VCaP (cell line): ENCODE measurements at regions not wholly inside any gene's neighbourhood (a gene's known extent, or its start where the extent isn't known, plus 50 kb on each side); places are given as distances from the start of the nearest gene placed in this dataset.

Source experiments
- H3K27ac ChIP-seq: fragments of 450-650 bp; 2 replicates; pipeline ENCODE4 v1.5.1; 2017
- TF ChIP-seq, protein P1 (sequence below): fragments of 450-650 bp; conservative IDR thresholded peaks from 2 replicates; pipeline ENCODE4 v1.5.1; 2017; ENCODE audit warnings: mild to moderate bottlenecking, moderate library complexity

DNA sequence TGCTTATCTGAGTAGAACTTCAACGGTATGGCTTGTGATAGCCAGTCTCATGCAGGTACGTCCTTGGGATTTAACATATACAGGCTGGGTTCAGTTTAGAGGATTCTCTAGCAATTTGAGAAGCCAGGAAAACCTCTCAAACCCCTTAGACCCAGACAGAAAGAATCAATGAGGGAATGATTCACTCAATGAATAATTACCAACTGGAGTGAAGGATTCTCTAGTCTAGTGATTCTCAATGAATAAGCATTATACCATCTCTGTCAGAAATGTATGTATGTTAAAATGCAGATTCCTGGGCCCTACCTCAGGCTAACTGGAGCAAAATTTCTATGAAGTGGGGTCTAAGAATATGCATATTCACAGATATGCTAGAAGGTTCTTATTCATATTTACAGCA is 54.5 kb upstream of the APP start:
- TF ChIP-seq, protein P1, sequence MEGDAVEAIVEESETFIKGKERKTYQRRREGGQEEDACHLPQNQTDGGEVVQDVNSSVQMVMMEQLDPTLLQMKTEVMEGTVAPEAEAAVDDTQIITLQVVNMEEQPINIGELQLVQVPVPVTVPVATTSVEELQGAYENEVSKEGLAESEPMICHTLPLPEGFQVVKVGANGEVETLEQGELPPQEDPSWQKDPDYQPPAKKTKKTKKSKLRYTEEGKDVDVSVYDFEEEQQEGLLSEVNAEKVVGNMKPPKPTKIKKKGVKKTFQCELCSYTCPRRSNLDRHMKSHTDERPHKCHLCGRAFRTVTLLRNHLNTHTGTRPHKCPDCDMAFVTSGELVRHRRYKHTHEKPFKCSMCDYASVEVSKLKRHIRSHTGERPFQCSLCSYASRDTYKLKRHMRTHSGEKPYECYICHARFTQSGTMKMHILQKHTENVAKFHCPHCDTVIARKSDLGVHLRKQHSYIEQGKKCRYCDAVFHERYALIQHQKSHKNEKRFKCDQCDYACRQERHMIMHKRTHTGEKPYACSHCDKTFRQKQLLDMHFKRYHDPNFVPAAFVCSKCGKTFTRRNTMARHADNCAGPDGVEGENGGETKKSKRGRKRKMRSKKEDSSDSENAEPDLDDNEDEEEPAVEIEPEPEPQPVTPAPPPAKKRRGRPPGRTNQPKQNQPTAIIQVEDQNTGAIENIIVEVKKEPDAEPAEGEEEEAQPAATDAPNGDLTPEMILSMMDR: no peak

GRCh38 chr21:26224366-26224765 is 53.8 kb upstream of the APP start:
- TF ChIP-seq, protein P1: no peak
- H3K27ac ChIP-seq: no peak overlapping the region

More for the DNA sequence above, 54.5 kb upstream of the APP start:
- no peak overlapping the region for H3K27ac ChIP-seq
